Stomach (tissue), 8 donors: ENCODE measurements at regions not wholly inside any gene's neighbourhood (a gene's known extent, or its start where the extent isn't known, plus 50 kb on each side); places are given as distances from the start of the nearest gene placed in this dataset.

Source experiments
- DNase-seq, 2 donors: peaks; one replicate each; pipeline versions ENCODE4 v3.0.0 to v3.0.0-alpha.2; 2013 to 2019
- H3K27ac ChIP-seq, 5 donors: fragments of 200-600 bp in 4 of 5; sonication (generic) in 4 of 5; one replicate each; pipeline ENCODE4 v1.5.1; 2013 to 2019; ENCODE audit warnings: mild to moderate bottlenecking in 1 of 5, moderate library complexity in 1 of 5
- H3K27me3 ChIP-seq, 3 donors: fragments of 200-600 bp; sonication (generic); one replicate each; pipeline ENCODE4 v1.5.1; 2017 to 2019; ENCODE audit warnings: mixed run types in 1 of 3
- H3K36me3 ChIP-seq, 4 donors: fragments of 200-600 bp; sonication (generic); 1 replicate in 3 of 4; 2 replicates in 1 of 4; pipeline ENCODE4 v1.5.1; 2016 to 2019
- H3K4me1 ChIP-seq, 4 donors: fragments of 200-600 bp; sonication (generic); one replicate each; pipeline ENCODE4 v1.5.1; 2016 to 2019
- H3K4me3 ChIP-seq, 4 donors: fragments of 200-600 bp; sonication (generic) in 3 of 4; one replicate each; pipeline ENCODE4 v1.5.1; 2016 to 2019; ENCODE audit warnings: mild to moderate bottlenecking in 1 of 4
- H3K9me3 ChIP-seq, 4 donors: fragments of 200-600 bp; sonication (generic); one replicate each; pipeline ENCODE4 v1.5.1; 2016 to 2019
- CTCF ChIP-seq, 7 experiments: fragments of 450-650 bp in 4 of 7; fragments of 200-600 bp in 3 of 7; sonication (generic) in 3 of 7; IDR thresholded peaks; one replicate each; pipeline ENCODE4 v1.5.1; 2016 to 2019; ENCODE audit warnings: antibody characterized with exemption in 7 of 7, control low read depth in 2 of 7, mild to moderate bottlenecking in 1 of 7
- EP300 ChIP-seq: sonication (generic); formaldehyde crosslinking; IDR thresholded peaks from one replicate; pipeline ENCODE4 v1.6.1; 2017; ENCODE audit warnings: antibody characterized with exemption
- POLR2A ChIP-seq, 4 donors: fragments of 450-650 bp; IDR thresholded peaks; one replicate each; pipeline ENCODE4 v1.6.1; 2016; ENCODE audit warnings: antibody characterized with exemption in 4 of 4, control low read depth in 2 of 4, mild to moderate bottlenecking in 1 of 4, moderate library complexity in 1 of 4
- POLR2AphosphoS5 ChIP-seq, 3 donors: sonication (generic); formaldehyde crosslinking; IDR thresholded peaks; one replicate each; pipeline ENCODE4 v1.6.1; 2016; ENCODE audit warnings: antibody characterized with exemption in 3 of 3
- WGBS, 5 donors: extraction: QIAGEN DNeasy Blood & Tissue Kit in 3 of 5; methylation state at CpG; one replicate each; pipeline versions ENCODE4 v1.1.5 to v1.1.7; 2013 to 2018; 5-methylcytosine and 5-hydroxymethylcytosine counted together
- intact Hi-C: fragments of 100-400 bp; cut with DNase I; formaldehyde crosslinking; loops from one replicate; pipeline ENCODE4 v1.15.1; 2023; ENCODE audit warnings: low total_unique reads
- donor health status: healthy with polysubstance abuse.
- donor health status: Bipolar disorder and iron deficiency.
- donor health status: healthy.

GRCh38 chr5:13019729-13020128 lies 924.8 kb downstream of the DNAH5 start:
- intact Hi-C loops: no loop called here
- 16 to 40% (median 34%) methylated on average over 1 of the region's 1 CpG for WGBS, 5 donors

GRCh38 chr5:13003457-13003856 lies 941.0 kb downstream of the DNAH5 start:
- H3K9me3 ChIP-seq: no peaks in the 10 kb centered on the region
- no peaks in the 10 kb centered on the region for H3K36me3 ChIP-seq
- no peak for DNase-seq
- no peaks in the 10 kb centered on the region for H3K4me1 ChIP-seq
- no peak overlapping the region for H3K4me3 ChIP-seq
- WGBS, 5 donors: 20 to 58% (median 46%) methylated on average over 1 of the region's 1 CpG
- no peak overlapping the region for H3K27ac ChIP-seq
- TF ChIP-seq CTCF (IDR thresholded peaks at IDR 0.05): no peak
- TF ChIP-seq EP300: no peak
- TF ChIP-seq POLR2AphosphoS5 (IDR thresholded peaks at IDR 0.05): no peak
- no peak for TF ChIP-seq POLR2A (IDR thresholded peaks at IDR 0.05)
- H3K27me3 ChIP-seq: no peaks in the 10 kb centered on the region
- intact Hi-C loops: no loop called here

More at GRCh38 chr5:13019729-13020128, 924.8 kb downstream of the DNAH5 start:
- no peak for DNase-seq
- Histone ChIP-seq H3K4me1 (no peaks in the 10 kb centered on the region), H3K4me3 (no peak overlapping the region), H3K27ac (no peak overlapping the region), H3K9me3 (no peaks in the 10 kb centered on the region), H3K27me3 (no peaks in the 10 kb centered on the region), H3K36me3 (no peaks in the 10 kb centered on the region)
- TF ChIP-seq EP300: no peak
- no peak for TF ChIP-seq CTCF (IDR thresholded peaks at IDR 0.05)
- TF ChIP-seq POLR2A (IDR thresholded peaks at IDR 0.05): no peak
- TF ChIP-seq POLR2AphosphoS5 (IDR thresholded peaks at IDR 0.05): no peak

- H3K36me3 ChIP-seq: no peaks in the 10 kb centered on the region
- no peak overlapping the region for H3K27ac ChIP-seq
- DNase-seq: no peak
- intact Hi-C loops: no loop called here
- WGBS, 5 donors: 93 to 96% (median 94%) methylated on average over 5 of the region's 5 CpGs
- no peak for TF ChIP-seq EP300
- no peak for TF ChIP-seq POLR2AphosphoS5 (IDR thresholded peaks at IDR 0.05)
- no peak for TF ChIP-seq POLR2A (IDR thresholded peaks at IDR 0.05)
- no peak for TF ChIP-seq CTCF (IDR thresholded peaks at IDR 0.05)
- no peaks in the 10 kb centered on the region for H3K27me3 ChIP-seq
- no peaks in the 10 kb centered on the region for H3K9me3 ChIP-seq
- H3K4me1 ChIP-seq: no peaks in the 10 kb centered on the region
- H3K4me3 ChIP-seq: no peak overlapping the region
These were observed 944.8 kb downstream of the DNAH5 start for GRCh38 chr5:12999667-13000066.

GRCh38 chr5:12985142-12985541 lies 959.3 kb downstream of the DNAH5 start:
- Histone ChIP-seq H3K27ac (no peak overlapping the region), H3K36me3 (no peaks in the 10 kb centered on the region), H3K9me3 (no peaks in the 10 kb centered on the region), H3K4me1 (no peaks in the 10 kb centered on the region), H3K27me3 (no peaks in the 10 kb centered on the region), H3K4me3 (no peak overlapping the region)
- intact Hi-C loops: no loop called here
- no peak for TF ChIP-seq CTCF (IDR thresholded peaks at IDR 0.05)
- TF ChIP-seq POLR2A (IDR thresholded peaks at IDR 0.05): no peak
- TF ChIP-seq POLR2AphosphoS5 (IDR thresholded peaks at IDR 0.05): no peak
- no peak for TF ChIP-seq EP300
- no peak for DNase-seq
- WGBS, 5 donors: 59 to 77% (median 70%) methylated on average over 4 of the region's 4 CpGs
